Neuronal stem cell (in vitro differentiated cells): ENCODE measurements at regions not wholly inside any gene's neighbourhood (a gene's known extent, or its start where the extent isn't known, plus 50 kb on each side); places are given as distances from the start of the nearest gene placed in this dataset.
A peak's percentile ranks its signal among the peaks of the same experiment; 100 is the strongest.

Source experiments
- DNase-seq: peaks from one replicate; pipeline ENCODE4 v3.0.0-alpha.2; 2013; ENCODE audit warnings: low spot score
- H2AFZ ChIP-seq: one replicate; pipeline ENCODE4 v1.6.1; 2013; ENCODE audit warnings: mild to moderate bottlenecking, low read length, inconsistent platforms
- H2AK5ac ChIP-seq: 2 replicates; pipeline ENCODE4 v1.6.1; 2013; ENCODE audit warnings: low read depth, mild to moderate bottlenecking, inconsistent platforms, low read length, moderate library complexity, mixed read lengths
- H2BK120ac ChIP-seq: 2 replicates; pipeline ENCODE4 v1.6.1; 2013; ENCODE audit warnings: low read depth, mild to moderate bottlenecking, inconsistent platforms, low read length, moderate library complexity, mixed read lengths
- H2BK12ac ChIP-seq: one replicate; pipeline ENCODE4 v1.6.1; 2013; ENCODE audit warnings: low read length, inconsistent platforms
- H2BK15ac ChIP-seq: 2 replicates; pipeline ENCODE4 v1.6.1; 2013; ENCODE audit warnings: mild to moderate bottlenecking, low read length, inconsistent platforms, mixed read lengths
- H2BK5ac ChIP-seq: one replicate; pipeline ENCODE4 v1.6.1; 2013; ENCODE audit warnings: inconsistent platforms, mild to moderate bottlenecking, low read length, moderate library complexity
- H3K14ac ChIP-seq: one replicate; pipeline ENCODE4 v1.6.1; 2013; ENCODE audit warnings: low read length, inconsistent platforms
- H3K18ac ChIP-seq: 2 replicates; pipeline ENCODE4 v1.6.1; 2013; ENCODE audit warnings: low read length, inconsistent platforms
- H3K23ac ChIP-seq: 2 replicates; pipeline ENCODE4 v1.6.1; 2013; ENCODE audit warnings: low read depth, mild to moderate bottlenecking, mixed read lengths, low read length, inconsistent platforms; ENCODE audit not compliant: poor library complexity
- H3K27ac ChIP-seq: replicated peaks from 3 replicates; pipeline ENCODE4 v1.5.1; 2013; ENCODE audit warnings: low read length, inconsistent platforms
- H3K27me3 ChIP-seq, 3 experiments: 2 replicates each; pipeline ENCODE4 v1.6.1; 2013; ENCODE audit warnings: low read length in 3 of 3, mild to moderate bottlenecking in 2 of 3, inconsistent platforms in 1 of 3, low read depth in 1 of 3, mixed read lengths in 1 of 3, moderate library complexity in 1 of 3; ENCODE audit not compliant: control insufficient read depth in 3 of 3, insufficient read depth in 3 of 3
- H3K36me3 ChIP-seq, 2 donors: replicated peaks in 1 of 2; 2 replicates each; pipeline ENCODE4 v1.6.1; 2013; ENCODE audit warnings: low read length in 2 of 2; ENCODE audit not compliant: control insufficient read depth in 2 of 2, insufficient read depth in 2 of 2
- H3K4ac ChIP-seq: 2 replicates; pipeline ENCODE4 v1.6.1; 2013; ENCODE audit warnings: inconsistent platforms, mild to moderate bottlenecking, low read length, moderate library complexity
- H3K4me1 ChIP-seq, 2 donors: 1 replicate in 1 of 2; 2 replicates in 1 of 2; pipeline ENCODE4 v1.6.1; 2013; ENCODE audit warnings: low read length in 2 of 2, low read depth in 1 of 2; ENCODE audit not compliant: control insufficient read depth in 2 of 2, insufficient read depth in 1 of 2
- H3K4me2 ChIP-seq: one replicate; pipeline ENCODE4 v1.6.1; 2013; ENCODE audit warnings: mild to moderate bottlenecking, low read length, inconsistent platforms; ENCODE audit not compliant: insufficient read depth, poor library complexity, severe bottlenecking
- H3K4me3 ChIP-seq, 2 donors: 2 replicates each; pipeline ENCODE4 v1.5.1; 2013; ENCODE audit warnings: low read length in 2 of 2, mild to moderate bottlenecking in 2 of 2, inconsistent platforms in 1 of 2, moderate library complexity in 1 of 2
- H3K79me1 ChIP-seq: one replicate; pipeline ENCODE4 v1.6.1; 2013; ENCODE audit warnings: low read depth, mild to moderate bottlenecking, inconsistent platforms, low read length, moderate library complexity
- H3K9ac ChIP-seq: one replicate; pipeline ENCODE4 v1.6.1; 2013; ENCODE audit warnings: mild to moderate bottlenecking, low read depth, low read length, inconsistent platforms; ENCODE audit not compliant: poor library complexity
- H3K9me3 ChIP-seq, 2 donors: replicated peaks in 1 of 2; 2 replicates each; pipeline versions ENCODE3 to v1.6.1; 2013; ENCODE audit warnings: low read length in 2 of 2, mild to moderate bottlenecking in 2 of 2, inconsistent platforms in 1 of 2, low read depth in 1 of 2, mixed read lengths in 1 of 2, moderate library complexity in 1 of 2; ENCODE audit not compliant: control insufficient read depth in 2 of 2, insufficient read depth in 1 of 2
- H4K8ac ChIP-seq: one replicate; pipeline ENCODE4 v1.6.1; 2013; ENCODE audit warnings: low read depth, mild to moderate bottlenecking, inconsistent platforms, low read length, moderate library complexity
- H4K91ac ChIP-seq: one replicate; pipeline ENCODE4 v1.6.1; 2013; ENCODE audit warnings: low read length, low read depth, mild to moderate bottlenecking, inconsistent platforms; ENCODE audit not compliant: poor library complexity
- WGBS, 2 donors: extraction: QIAGEN DNeasy Blood & Tissue Kit; methylation state at CpG; one replicate each; pipeline ENCODE4 v1.1.7; 2013; ENCODE audit warnings: missing lambda C conversion rate in 2 of 2, mixed read lengths in 1 of 2; ENCODE audit not compliant: insufficient read length in 2 of 2, insufficient replicate concordance in 1 of 2; ENCODE audit errors: extremely low coverage in 2 of 2; 5-methylcytosine and 5-hydroxymethylcytosine counted together

- Histone ChIP-seq H2BK120ac (no peak overlapping the region), H3K4me3 (no peak overlapping the region), H3K9ac (no peak overlapping the region), H3K79me1 (no peaks in the 10 kb centered on the region), H3K18ac (peak overlapping the region; percentile 19), H3K36me3 (no peaks in the 10 kb centered on the region), H3K27ac (no peak overlapping the region), H3K27me3 (no peaks in the 10 kb centered on the region), H3K4ac (no peak overlapping the region), H2AFZ (no peak overlapping the region), H2BK15ac (no peak overlapping the region), H3K4me2 (no peak overlapping the region), H2BK5ac (no peak overlapping the region), H2AK5ac (no peak overlapping the region), H4K91ac (no peak overlapping the region), H2BK12ac (no peak overlapping the region), H4K8ac (no peak overlapping the region), H3K9me3 (no peaks in the 10 kb centered on the region), H3K14ac (no peak overlapping the region), H3K4me1 (peaks cover 2 to 14% of the 10 kb centered on the region in 2 donors), H3K23ac (no peak overlapping the region)
- DNase-seq, result no peak
- no CpG with 5 or more reads among the region's 3 CpGs for WGBS, 2 donors
Measured at GRCh38 chr16:55401046-55401445, 77.0 kb downstream of the IRX6 start.

GRCh38 chr16:55403464-55403863, 75.5 kb upstream of the MMP2 start:
- Histone ChIP-seq H3K4me2 (no peak overlapping the region), H3K27me3 (no peaks in the 10 kb centered on the region), H3K4me3 (no peak overlapping the region), H3K23ac (no peak overlapping the region), H3K27ac (no peak overlapping the region), H2AFZ (no peak overlapping the region), H3K14ac (no peak overlapping the region), H2BK15ac (no peak overlapping the region), H3K9ac (no peak overlapping the region), H3K9me3 (no peaks in the 10 kb centered on the region), H2BK5ac (no peak overlapping the region), H2BK120ac (no peak overlapping the region), H4K8ac (no peak overlapping the region), H2AK5ac (no peak overlapping the region), H2BK12ac (no peak overlapping the region), H3K36me3 (no peaks in the 10 kb centered on the region), H3K79me1 (no peaks in the 10 kb centered on the region), H4K91ac (no peak overlapping the region), H3K18ac (no peak overlapping the region), H3K4me1 (peaks cover 5 to 13% of the 10 kb centered on the region in 2 donors), H3K4ac (no peak overlapping the region)
- no CpG with 5 or more reads among the region's 1 CpG for WGBS, 2 donors
- no peak for DNase-seq

- Histone ChIP-seq H3K9ac (no peak overlapping the region), H3K23ac (no peak overlapping the region), H3K18ac (no peak overlapping the region), H3K14ac (no peak overlapping the region), H4K91ac (no peak overlapping the region), H3K4me3 (no peak overlapping the region), H2BK15ac (no peak overlapping the region), H2BK12ac (no peak overlapping the region), H2BK5ac (no peak overlapping the region), H2AK5ac (no peak overlapping the region), H3K4me1 (peaks cover 2 to 6% of the 10 kb centered on the region in 2 donors), H2AFZ (peak overlapping the region; percentile 7), H3K36me3 (no peaks in the 10 kb centered on the region), H3K27ac (no peak overlapping the region), H4K8ac (no peak overlapping the region), H3K27me3 (peaks cover 0 to 3% (median 0%) of the 10 kb centered on the region in 3 experiments), H2BK120ac (no peak overlapping the region), H3K9me3 (no peaks in the 10 kb centered on the region), H3K79me1 (no peaks in the 10 kb centered on the region), H3K4me2 (no peak overlapping the region), H3K4ac (no peak overlapping the region)
- no CpG with 5 or more reads among the region's 2 CpGs for WGBS, 2 donors
- DNase-seq, result no peak
Measured at GRCh38 chr16:55406651-55407050, 72.3 kb upstream of the MMP2 start.

DNA sequence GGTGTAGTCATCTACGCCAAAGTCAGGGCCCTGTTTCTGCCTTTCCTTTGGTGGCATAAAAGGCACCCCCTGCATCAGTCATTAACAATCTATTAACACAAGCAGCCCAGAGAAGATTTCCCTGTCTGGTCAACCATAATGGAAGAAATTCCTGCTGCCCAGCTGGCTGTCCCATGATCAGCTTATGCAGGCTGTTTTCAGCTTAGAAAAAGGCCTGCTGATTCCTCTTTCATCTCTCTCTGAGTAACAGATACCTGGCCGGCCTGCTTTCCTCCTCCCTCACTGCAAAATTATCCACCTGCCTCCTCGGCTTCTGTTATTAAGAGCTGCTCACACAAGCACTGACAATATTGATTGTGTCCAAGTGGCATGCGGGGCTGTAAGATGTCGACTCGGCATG, 70.3 kb upstream of the MMP2 start:
- H3K4me2 ChIP-seq, result no peak overlapping the region
- H2AFZ ChIP-seq, result peak overlapping the region; percentile 26
- H3K4me3 ChIP-seq, result no peak overlapping the region
- no CpG with 5 or more reads among the region's 6 CpGs for WGBS, 2 donors
- H3K9me3 ChIP-seq, result no peaks in the 10 kb centered on the region
- no peak overlapping the region for H3K27ac ChIP-seq
- H2BK15ac ChIP-seq, result no peak overlapping the region
- H2BK5ac ChIP-seq, result no peak overlapping the region
- H3K27me3 ChIP-seq, result peaks cover 0 to 8% (median 0%) of the 10 kb centered on the region in 3 experiments
- no peak overlapping the region for H3K9ac ChIP-seq
- no peak overlapping the region for H2BK12ac ChIP-seq
- H3K36me3 ChIP-seq, result no peaks in the 10 kb centered on the region
- no peak overlapping the region for H2AK5ac ChIP-seq
- peaks cover 2 to 6% of the 10 kb centered on the region in 2 donors for H3K4me1 ChIP-seq
- H2BK120ac ChIP-seq, result no peak overlapping the region
- H3K14ac ChIP-seq, result no peak overlapping the region
- no peak overlapping the region for H3K18ac ChIP-seq
- DNase-seq, result peak; percentile 52
- H4K91ac ChIP-seq, result no peak overlapping the region
- H3K4ac ChIP-seq, result no peak overlapping the region
- no peaks in the 10 kb centered on the region for H3K79me1 ChIP-seq
- H3K23ac ChIP-seq, result no peak overlapping the region
- no peak overlapping the region for H4K8ac ChIP-seq
